ENCODE measurements at regions not wholly inside any gene's neighbourhood (a gene's known extent, or its start where the extent isn't known, plus 50 kb on each side); places are given as distances from the start of the nearest gene placed in this dataset.

GRCh38 chr11:86148345-86148747 lies 79.5 kb upstream of the PICALM start:
- no peak for TF ChIP-seq SP1 (IDR thresholded peaks at IDR 0.05; ENCODE audit: low read depth, low read length)
- TF ChIP-seq POLR2A (IDR thresholded peaks at IDR 0.05; ENCODE audit: control extremely low read depth in 1 of 2, low read depth in 2 of 2, low read length in 2 of 2) = no peak
- no peak for TF ChIP-seq POLR2AphosphoS5 (IDR thresholded peaks at IDR 0.05; ENCODE audit: low read depth, low read length)
- no peak for TF ChIP-seq CREB1 (IDR thresholded peaks at IDR 0.05)
- TF ChIP-seq KDM1A (IDR thresholded peaks at IDR 0.05; ENCODE audit: borderline replicate concordance, low read length) = no peak
- TF ChIP-seq BRCA1 (IDR thresholded peaks at IDR 0.05; ENCODE audit: low read depth, low read length) = no peak
- no peak for TF ChIP-seq CTCF (IDR thresholded peaks at IDR 0.05; ENCODE audit: control extremely low read depth in 1 of 3, insufficient read depth in 1 of 3, low read depth in 1 of 3, low read length in 3 of 3)
- TF ChIP-seq, protein P1, sequence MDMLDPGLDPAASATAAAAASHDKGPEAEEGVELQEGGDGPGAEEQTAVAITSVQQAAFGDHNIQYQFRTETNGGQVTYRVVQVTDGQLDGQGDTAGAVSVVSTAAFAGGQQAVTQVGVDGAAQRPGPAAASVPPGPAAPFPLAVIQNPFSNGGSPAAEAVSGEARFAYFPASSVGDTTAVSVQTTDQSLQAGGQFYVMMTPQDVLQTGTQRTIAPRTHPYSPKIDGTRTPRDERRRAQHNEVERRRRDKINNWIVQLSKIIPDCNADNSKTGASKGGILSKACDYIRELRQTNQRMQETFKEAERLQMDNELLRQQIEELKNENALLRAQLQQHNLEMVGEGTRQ (IDR thresholded peaks at IDR 0.05; ENCODE audit: low read length) = no peak
- TF ChIP-seq NRF1 (IDR thresholded peaks at IDR 0.05; ENCODE audit: low read depth, low read length) = no peak
- TF ChIP-seq CHD2 (IDR thresholded peaks at IDR 0.05; ENCODE audit: low read length) = no peak
